ENCODE measurements at regions not wholly inside any gene's neighbourhood (a gene's known extent, or its start where the extent isn't known, plus 50 kb on each side); places are given as distances from the start of the nearest gene placed in this dataset.

GRCh38 chr13:34422956-34423355 is 519.1 kb upstream of the NBEA start:
- DNase-seq = no peak

- DNase-seq = no peak
These were observed 516.6 kb upstream of the NBEA start for GRCh38 chr13:34425327-34425949.

- no peak for DNase-seq
These were observed 513.2 kb upstream of the NBEA start for GRCh38 chr13:34428911-34429310.

- no peak for DNase-seq
These were observed 511.8 kb upstream of the NBEA start for GRCh38 chr13:34430294-34430693.

GRCh38 chr13:34431827-34432581 is 510.1 kb upstream of the NBEA start:
- no peak for DNase-seq

GRCh38 chr13:34435338-34435737 is 506.7 kb upstream of the NBEA start:
- no peak for DNase-seq

GRCh38 chr13:34437873-34438272 is 504.2 kb upstream of the NBEA start:
- no peak for DNase-seq

GRCh38 chr13:34452831-34453230 is 489.2 kb upstream of the NBEA start:
- DNase-seq = no peak

GRCh38 chr13:34458756-34459715 is 483.0 kb upstream of the NBEA start:
- DNase-seq = no peak

GRCh38 chr13:34459856-34460255 is 482.2 kb upstream of the NBEA start:
- DNase-seq = no peak

GRCh38 chr13:34462843-34463242 is 479.2 kb upstream of the NBEA start:
- no peak for DNase-seq

GRCh38 chr13:34464011-34464410 is 478.1 kb upstream of the NBEA start:
- no peak for DNase-seq

GRCh38 chr13:34465423-34465922 is 476.6 kb upstream of the NBEA start:
- no peak for DNase-seq

GRCh38 chr13:34466301-34466700 is 475.8 kb upstream of the NBEA start:
- DNase-seq = no peak

- no peak for DNase-seq
These were observed 474.5 kb upstream of the NBEA start for GRCh38 chr13:34467450-34468083.

GRCh38 chr13:34469196-34469986 is 472.7 kb upstream of the NBEA start:
- DNase-seq = no peak

GRCh38 chr13:34474187-34474868 is 467.7 kb upstream of the NBEA start:
- no peak for DNase-seq

GRCh38 chr13:34478376-34478775 is 463.7 kb upstream of the NBEA start:
- DNase-seq = peak; percentile 42

GRCh38 chr13:34502011-34502410 is 440.1 kb upstream of the NBEA start:
- no peak for DNase-seq

- no peak for DNase-seq
These were observed 439.4 kb upstream of the NBEA start for GRCh38 chr13:34502621-34503020.

GRCh38 chr13:34506796-34507195 is 435.3 kb upstream of the NBEA start:
- no peak for DNase-seq

Measured in NCI-H1694 treated with DMSO at 0.1 percent for 48 hours (cell line).